Caco-2 (cell line): ENCODE measurements at regions not wholly inside any gene's neighbourhood (a gene's known extent, or its start where the extent isn't known, plus 50 kb on each side); places are given as distances from the start of the nearest gene placed in this dataset.

Source experiments
- BruUV-seq: library from RNA; stranded (reverse); fragments of 400-500 nt; replicated peaks from 2 replicates; lab custom pipeline; 2021; lab: Mats Ljungman, UMichigan
- CTCF ChIA-PET: fragments of 300-600 bp; sonication (Branson Sonifier 250); formaldehyde crosslinking; loops from one replicate; lab custom pipeline; 2022; ENCODE audit warnings: antibody characterized with exemption; lab: Charles Lee
- POLR2A ChIA-PET: fragments of 300-600 bp; sonication (Branson Sonifier 250); formaldehyde crosslinking; loops from one replicate; lab custom pipeline; 2022; ENCODE audit warnings: antibody characterized with exemption; lab: Charles Lee
- DNase-seq, 2 experiments: peaks; one replicate each; pipeline versions ENCODE4 v3.0.0 to v3.0.0-alpha.2; 2020 to 2022
- H3K27me3 ChIP-seq: replicated peaks from 2 replicates; pipeline ENCODE4 v1.6.0; 2011; ENCODE audit warnings: low read length; ENCODE audit not compliant: control insufficient read depth, insufficient read depth
- H3K36me3 ChIP-seq: 2 replicates; pipeline ENCODE4 v1.5.1; 2011; ENCODE audit warnings: low read length; ENCODE audit not compliant: control insufficient read depth, insufficient read depth
- H3K4me1 ChIP-seq: fragments of 250-450 bp; sonication (Bioruptor Pico); 2 replicates; pipeline ENCODE4 v1.5.1; 2020; ENCODE audit warnings: mild to moderate bottlenecking
- H3K4me3 ChIP-seq: 2 replicates; pipeline ENCODE4 v1.5.1; 2011; ENCODE audit warnings: low read depth, mild to moderate bottlenecking, control low read depth, low read length
- H3K9me3 ChIP-seq: fragments of 250-450 bp; sonication (Bioruptor Pico); 2 replicates; pipeline ENCODE4 v1.5.1; 2020; ENCODE audit warnings: mild to moderate bottlenecking, moderate library complexity
- H3K27ac Mint-ChIP-seq: one replicate; pipeline ENCODE4 v1.8.0; 2022; ENCODE audit warnings: mixed read lengths; ENCODE audit not compliant: unreplicated experiment
- H3K27me3 Mint-ChIP-seq: one replicate; pipeline ENCODE4 v1.8.0; 2022; ENCODE audit warnings: mixed read lengths; ENCODE audit not compliant: insufficient read depth, unreplicated experiment
- H3K36me3 Mint-ChIP-seq: one replicate; pipeline ENCODE4 v1.8.0; 2022; ENCODE audit warnings: mild to moderate bottlenecking, mixed read lengths; ENCODE audit not compliant: insufficient read depth, unreplicated experiment
- H3K4me1 Mint-ChIP-seq: one replicate; pipeline ENCODE4 v1.8.0; 2022; ENCODE audit warnings: low read depth, mixed read lengths; ENCODE audit not compliant: unreplicated experiment
- H3K4me3 Mint-ChIP-seq: one replicate; pipeline ENCODE4 v1.8.0; 2022; ENCODE audit warnings: mild to moderate bottlenecking, moderate library complexity, mixed read lengths; ENCODE audit not compliant: unreplicated experiment
- H3K9me3 Mint-ChIP-seq: one replicate; pipeline ENCODE4 v1.8.0; 2022; ENCODE audit warnings: mixed read lengths; ENCODE audit not compliant: unreplicated experiment
- CTCF ChIP-seq, 2 experiments: fragments of 200-600 bp in 1 of 2; IDR thresholded peaks; 1 replicate in 1 of 2; 2 replicates in 1 of 2; pipeline versions ENCODE4 v1.5.1 to v1.8.0; 2011 to 2022; ENCODE audit warnings: antibody characterized with exemption in 1 of 2, control low read depth in 1 of 2, inconsistent platforms in 1 of 2, low read depth in 1 of 2, low read length in 1 of 2, mild to moderate bottlenecking in 1 of 2, moderate library complexity in 1 of 2; ENCODE audit not compliant: insufficient read depth in 1 of 2, severe bottlenecking in 1 of 2, unreplicated experiment in 1 of 2
- intact Hi-C: fragments of 100-400 bp; cut with micrococcal nuclease; formaldehyde crosslinking; loops from one replicate; pipeline ENCODE4 v1.10.0; 2022; ENCODE audit not compliant: unreplicated experiment

- H3K27ac Mint-ChIP-seq, result no peak overlapping the region
- BruUV-seq, result no TSS peak
- Histone ChIP-seq H3K27me3 (no peaks in the 10 kb centered on the region), H3K4me1 (no peaks in the 10 kb centered on the region), H3K36me3 (no peaks in the 10 kb centered on the region), H3K9me3 (no peaks in the 10 kb centered on the region), H3K4me3 (no peak overlapping the region)
- no peak for DNase-seq
- no peaks in the 10 kb centered on the region for H3K36me3 Mint-ChIP-seq
- intact Hi-C loops, result no loop called here
- ChIA-PET CTCF (no interaction called here), POLR2A (no interaction called here)
- TF ChIP-seq CTCF (IDR thresholded peaks at IDR 0.05; ENCODE audit: insufficient read depth in 1 of 2, low read depth in 1 of 2, low read length in 1 of 2, severe bottlenecking in 1 of 2, unreplicated experiment in 1 of 2), result no peak
- H3K27me3 Mint-ChIP-seq, result no peaks in the 10 kb centered on the region
- no peak overlapping the region for H3K4me3 Mint-ChIP-seq
- H3K4me1 Mint-ChIP-seq, result no peaks in the 10 kb centered on the region
- H3K9me3 Mint-ChIP-seq, result no peaks in the 10 kb centered on the region
Measured at GRCh38 chr3:81097889-81098288, 663.6 kb downstream of the GBE1 start.

- H3K27ac Mint-ChIP-seq, result no peak overlapping the region
- H3K4me1 Mint-ChIP-seq, result no peaks in the 10 kb centered on the region
- no peak overlapping the region for H3K4me3 ChIP-seq
- no peaks in the 10 kb centered on the region for H3K4me1 ChIP-seq
- CTCF ChIA-PET, result no interaction called here
- H3K4me3 Mint-ChIP-seq, result no peak overlapping the region
- DNase-seq, result no peak
- no peaks in the 10 kb centered on the region for H3K9me3 ChIP-seq
- TF ChIP-seq CTCF (IDR thresholded peaks at IDR 0.05; ENCODE audit: insufficient read depth in 1 of 2, low read depth in 1 of 2, low read length in 1 of 2, severe bottlenecking in 1 of 2, unreplicated experiment in 1 of 2), result no peak
- H3K27me3 Mint-ChIP-seq, result no peaks in the 10 kb centered on the region
- H3K36me3 Mint-ChIP-seq, result no peaks in the 10 kb centered on the region
- no peaks in the 10 kb centered on the region for H3K9me3 Mint-ChIP-seq
- H3K36me3 ChIP-seq, result no peaks in the 10 kb centered on the region
- BruUV-seq, result no TSS peak
- intact Hi-C loops, result no loop called here
- no peaks in the 10 kb centered on the region for H3K27me3 ChIP-seq
- POLR2A ChIA-PET, result no interaction called here
Measured at GRCh38 chr3:81095956-81096355, 665.5 kb downstream of the GBE1 start.

GRCh38 chr3:81094986-81095385, 666.5 kb downstream of the GBE1 start:
- no peak overlapping the region for H3K4me3 ChIP-seq
- Mint-ChIP-seq H3K9me3 (no peaks in the 10 kb centered on the region), H3K36me3 (no peaks in the 10 kb centered on the region), H3K4me1 (no peaks in the 10 kb centered on the region), H3K4me3 (no peak overlapping the region), H3K27ac (no peak overlapping the region), H3K27me3 (no peaks in the 10 kb centered on the region)
- no peak for TF ChIP-seq CTCF (IDR thresholded peaks at IDR 0.05; ENCODE audit: insufficient read depth in 1 of 2, low read depth in 1 of 2, low read length in 1 of 2, severe bottlenecking in 1 of 2, unreplicated experiment in 1 of 2)
- ChIA-PET POLR2A (no interaction called here), CTCF (no interaction called here)
- H3K27me3 ChIP-seq, result no peaks in the 10 kb centered on the region
- no peaks in the 10 kb centered on the region for H3K4me1 ChIP-seq
- no peaks in the 10 kb centered on the region for H3K9me3 ChIP-seq
- DNase-seq, result no peak
- intact Hi-C loops, result no loop called here
- no peaks in the 10 kb centered on the region for H3K36me3 ChIP-seq
- BruUV-seq, result no TSS peak
